GM12875 (cell line): ENCODE measurements at regions not wholly inside any gene's neighbourhood (a gene's known extent, or its start where the extent isn't known, plus 50 kb on each side); places are given as distances from the start of the nearest gene placed in this dataset.

Experiments
- H3K4me3 ChIP-seq: one replicate; pipeline ENCODE4 v1.5.1; 2011; ENCODE audit warnings: low read depth, low read length, control low read depth
- TF ChIP-seq, protein P1 (sequence below): IDR thresholded peaks from 2 replicates; pipeline ENCODE4 v1.5.1; 2011; ENCODE audit warnings: low read depth, mild to moderate bottlenecking, control low read depth, inconsistent platforms, low read length, moderate library complexity, borderline replicate concordance; ENCODE audit not compliant: insufficient read depth

- TF ChIP-seq, protein P1, sequence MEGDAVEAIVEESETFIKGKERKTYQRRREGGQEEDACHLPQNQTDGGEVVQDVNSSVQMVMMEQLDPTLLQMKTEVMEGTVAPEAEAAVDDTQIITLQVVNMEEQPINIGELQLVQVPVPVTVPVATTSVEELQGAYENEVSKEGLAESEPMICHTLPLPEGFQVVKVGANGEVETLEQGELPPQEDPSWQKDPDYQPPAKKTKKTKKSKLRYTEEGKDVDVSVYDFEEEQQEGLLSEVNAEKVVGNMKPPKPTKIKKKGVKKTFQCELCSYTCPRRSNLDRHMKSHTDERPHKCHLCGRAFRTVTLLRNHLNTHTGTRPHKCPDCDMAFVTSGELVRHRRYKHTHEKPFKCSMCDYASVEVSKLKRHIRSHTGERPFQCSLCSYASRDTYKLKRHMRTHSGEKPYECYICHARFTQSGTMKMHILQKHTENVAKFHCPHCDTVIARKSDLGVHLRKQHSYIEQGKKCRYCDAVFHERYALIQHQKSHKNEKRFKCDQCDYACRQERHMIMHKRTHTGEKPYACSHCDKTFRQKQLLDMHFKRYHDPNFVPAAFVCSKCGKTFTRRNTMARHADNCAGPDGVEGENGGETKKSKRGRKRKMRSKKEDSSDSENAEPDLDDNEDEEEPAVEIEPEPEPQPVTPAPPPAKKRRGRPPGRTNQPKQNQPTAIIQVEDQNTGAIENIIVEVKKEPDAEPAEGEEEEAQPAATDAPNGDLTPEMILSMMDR = no peak
- no peak overlapping the region for H3K4me3 ChIP-seq
These were observed 303.4 kb upstream of the DNAJC19 start for GRCh38 chr3:181292984-181293383.

DNA sequence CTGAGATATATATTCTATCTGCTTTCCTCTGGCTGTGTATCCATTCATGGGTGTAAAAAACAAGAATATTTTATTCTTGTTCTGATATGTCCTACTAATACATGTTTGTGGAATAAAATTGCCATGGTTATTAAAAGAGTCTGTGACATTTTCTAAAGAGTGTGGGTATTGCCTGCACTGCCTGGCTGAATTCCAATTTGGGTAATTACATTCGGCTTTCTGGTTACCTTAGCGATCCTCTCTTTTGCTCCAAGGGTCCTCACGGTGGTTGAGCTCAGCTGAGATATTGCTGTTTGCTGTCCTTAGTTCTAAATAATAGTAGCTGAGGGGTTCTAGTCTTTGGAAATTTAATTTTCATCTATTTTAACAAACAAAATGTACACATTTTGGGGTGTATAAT is 301.4 kb upstream of the DNAJC19 start:
- TF ChIP-seq, protein P1 = no peak
- H3K4me3 ChIP-seq = no peak overlapping the region

- no peak overlapping the region for H3K4me3 ChIP-seq
- TF ChIP-seq, protein P1 = no peak
These were observed 299.8 kb upstream of the DNAJC19 start for GRCh38 chr3:181289306-181289705.

- H3K4me3 ChIP-seq = no peak overlapping the region
- TF ChIP-seq, protein P1 = no peak
These were observed 298.6 kb upstream of the DNAJC19 start for GRCh38 chr3:181288145-181288544.

- H3K4me3 ChIP-seq = no peak overlapping the region
These were observed 289.7 kb upstream of the DNAJC19 start for GRCh38 chr3:181279239-181279565.

GRCh38 chr3:181278468-181279238 is 289.1 kb upstream of the DNAJC19 start:
- no peak overlapping the region for H3K4me3 ChIP-seq
- TF ChIP-seq, protein P1 = no peak

More at GRCh38 chr3:181279239-181279565, 289.7 kb upstream of the DNAJC19 start:
- TF ChIP-seq, protein P1 = no peak

DNA sequence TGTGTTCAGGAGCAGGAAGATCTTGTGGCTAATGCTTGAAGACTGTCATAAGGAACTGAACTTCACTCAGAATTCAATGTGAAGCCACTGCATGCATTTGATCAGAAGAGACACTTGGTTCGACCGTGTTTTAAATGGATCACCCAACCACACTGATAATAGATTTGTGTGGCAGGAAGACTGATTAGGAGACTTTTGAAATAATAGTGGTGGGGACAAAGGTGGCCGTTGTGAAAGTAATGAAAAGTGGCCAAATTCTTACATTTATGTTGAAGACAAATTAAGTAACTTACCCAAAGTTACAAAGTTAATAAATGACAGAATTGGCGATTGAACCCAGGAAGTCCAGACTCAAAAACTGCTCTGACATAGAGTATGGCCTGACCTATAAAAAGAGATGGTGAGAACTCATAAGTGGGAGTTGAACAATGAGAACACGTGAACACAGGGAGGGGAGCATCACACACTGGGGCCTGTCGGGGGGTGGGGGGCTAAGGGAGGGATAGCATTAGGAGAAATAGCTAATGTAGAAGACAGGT is 286.9 kb upstream of the DNAJC19 start:
- H3K4me3 ChIP-seq = no peak overlapping the region

More for the DNA sequence above, 286.9 kb upstream of the DNAJC19 start:
- TF ChIP-seq, protein P1 = no peak
